Astrocyte of the cerebellum (primary cell): ENCODE measurements at regions not wholly inside any gene's neighbourhood (a gene's known extent, or its start where the extent isn't known, plus 50 kb on each side); places are given as distances from the start of the nearest gene placed in this dataset.

Source experiments
- DNase-seq: peaks from one replicate; pipeline ENCODE4 v3.0.0-alpha.2; 2011; ENCODE audit warnings: low read depth
- H3K4me3 ChIP-seq: 2 replicates; pipeline ENCODE4 v1.5.1; 2011; ENCODE audit warnings: mild to moderate bottlenecking, low read depth, low read length, moderate library complexity
- in situ Hi-C: cut with HindIII; loops from 2 replicates; pipeline ENCODE4 v1.10.0; 2017; ENCODE audit warnings: low sequenced_read_pairs
- TF ChIP-seq, protein P1 (sequence below): IDR thresholded peaks from 2 replicates; pipeline ENCODE4 v1.5.1; 2012; ENCODE audit warnings: low read length, low read depth, moderate library complexity, mild to moderate bottlenecking; ENCODE audit errors: missing control alignments

DNA sequence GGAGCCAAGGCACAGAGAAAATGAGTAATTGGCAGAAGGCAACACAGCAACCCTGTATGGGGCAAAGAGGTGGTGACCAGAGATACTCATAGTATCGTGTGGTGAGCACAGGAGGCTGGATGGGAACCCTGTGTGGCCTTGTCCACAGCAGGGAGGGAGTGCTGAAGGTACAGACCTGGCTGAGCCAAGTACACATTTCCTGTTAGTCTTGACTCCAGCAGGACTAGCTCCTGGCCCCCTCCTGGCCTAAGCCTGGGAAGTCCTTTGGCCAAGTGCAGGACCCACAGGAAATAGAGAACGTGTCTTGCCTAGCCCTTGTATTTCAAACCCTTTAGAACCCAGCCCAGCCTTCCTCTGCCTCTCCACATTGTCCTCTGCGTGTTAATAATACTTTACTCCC, 289.8 kb upstream of the PWP1 start:
- in situ Hi-C loops: no loop called here
- TF ChIP-seq, protein P1, sequence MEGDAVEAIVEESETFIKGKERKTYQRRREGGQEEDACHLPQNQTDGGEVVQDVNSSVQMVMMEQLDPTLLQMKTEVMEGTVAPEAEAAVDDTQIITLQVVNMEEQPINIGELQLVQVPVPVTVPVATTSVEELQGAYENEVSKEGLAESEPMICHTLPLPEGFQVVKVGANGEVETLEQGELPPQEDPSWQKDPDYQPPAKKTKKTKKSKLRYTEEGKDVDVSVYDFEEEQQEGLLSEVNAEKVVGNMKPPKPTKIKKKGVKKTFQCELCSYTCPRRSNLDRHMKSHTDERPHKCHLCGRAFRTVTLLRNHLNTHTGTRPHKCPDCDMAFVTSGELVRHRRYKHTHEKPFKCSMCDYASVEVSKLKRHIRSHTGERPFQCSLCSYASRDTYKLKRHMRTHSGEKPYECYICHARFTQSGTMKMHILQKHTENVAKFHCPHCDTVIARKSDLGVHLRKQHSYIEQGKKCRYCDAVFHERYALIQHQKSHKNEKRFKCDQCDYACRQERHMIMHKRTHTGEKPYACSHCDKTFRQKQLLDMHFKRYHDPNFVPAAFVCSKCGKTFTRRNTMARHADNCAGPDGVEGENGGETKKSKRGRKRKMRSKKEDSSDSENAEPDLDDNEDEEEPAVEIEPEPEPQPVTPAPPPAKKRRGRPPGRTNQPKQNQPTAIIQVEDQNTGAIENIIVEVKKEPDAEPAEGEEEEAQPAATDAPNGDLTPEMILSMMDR: peak; percentile 12
- DNase-seq: no peak
- H3K4me3 ChIP-seq: no peak overlapping the region

DNA sequence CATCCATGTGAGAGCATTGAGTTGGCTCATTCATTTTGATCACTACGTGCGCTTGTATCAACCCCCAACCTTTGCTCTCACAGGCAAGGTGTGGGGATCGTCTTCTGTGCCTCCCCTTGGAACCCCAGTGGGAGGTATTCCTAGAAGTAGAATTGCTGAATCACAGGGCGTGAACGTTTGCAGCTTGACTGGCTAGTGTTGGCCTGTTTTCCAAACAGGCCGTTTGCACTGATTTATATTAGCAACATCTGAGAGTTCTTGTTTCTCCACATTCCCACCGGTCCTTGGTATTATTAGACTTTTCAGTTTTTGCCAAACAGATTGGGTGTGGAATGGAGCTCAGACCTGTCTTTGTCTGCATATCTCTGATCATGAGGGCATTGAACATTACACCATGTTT, 288.6 kb upstream of the PWP1 start:
- no peak overlapping the region for H3K4me3 ChIP-seq
- TF ChIP-seq, protein P1: no peak
- no peak for DNase-seq
- in situ Hi-C loops: no loop called here

DNA sequence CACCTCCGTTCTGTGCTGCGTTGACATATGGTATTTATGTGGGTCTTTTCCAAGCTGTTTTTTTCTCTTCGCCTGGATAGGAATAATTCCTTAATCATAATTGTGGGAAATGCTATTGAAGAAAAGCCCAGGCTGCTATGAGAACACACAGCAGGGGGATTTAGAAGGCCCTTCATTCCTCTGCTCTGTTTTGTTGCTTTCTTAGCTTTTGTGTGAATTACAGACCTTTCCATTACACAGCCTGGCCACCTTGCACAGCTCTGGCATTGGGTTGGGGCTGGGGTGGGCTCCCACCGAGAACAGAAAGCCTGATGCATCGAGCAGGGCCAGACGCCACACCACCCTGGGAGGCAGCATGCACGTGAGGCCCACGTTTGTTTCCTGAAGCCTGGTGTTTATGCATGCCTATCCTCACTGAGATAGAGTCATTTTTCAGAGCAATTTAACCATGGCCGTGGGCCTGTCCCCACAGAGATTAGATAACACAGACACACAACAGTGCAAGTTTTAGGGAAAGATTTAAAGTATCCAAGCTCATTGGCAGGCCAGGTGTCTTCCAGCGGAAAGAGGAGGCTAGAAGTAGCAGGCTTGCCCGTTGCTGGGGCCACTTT, 287.6 kb upstream of the PWP1 start:
- in situ Hi-C loops: no loop called here
- TF ChIP-seq, protein P1: peak; percentile 2
- DNase-seq: peak; percentile 58
- no peak overlapping the region for H3K4me3 ChIP-seq

DNA sequence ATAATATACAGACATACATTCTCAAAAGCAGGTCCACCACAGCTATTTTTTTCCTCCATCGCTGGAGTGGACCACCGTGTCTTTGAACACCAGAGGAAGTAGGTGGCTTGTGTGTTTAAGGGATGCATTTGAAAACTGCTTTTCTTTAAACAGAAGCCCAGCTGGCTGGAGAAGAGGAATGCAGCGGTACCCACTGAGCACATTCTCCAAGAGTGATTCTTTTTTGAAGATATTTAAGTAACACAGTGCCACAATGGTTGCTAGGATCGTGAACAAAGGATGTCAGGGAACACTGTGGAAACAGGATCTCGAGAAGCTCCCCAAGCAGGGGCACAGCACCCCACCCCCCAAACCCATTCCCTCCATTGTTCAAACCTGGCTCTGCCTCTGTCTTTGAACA, 286.6 kb upstream of the PWP1 start:
- no peak overlapping the region for H3K4me3 ChIP-seq
- TF ChIP-seq, protein P1: no peak
- in situ Hi-C loops: no loop called here
- peak; percentile 60 for DNase-seq

DNA sequence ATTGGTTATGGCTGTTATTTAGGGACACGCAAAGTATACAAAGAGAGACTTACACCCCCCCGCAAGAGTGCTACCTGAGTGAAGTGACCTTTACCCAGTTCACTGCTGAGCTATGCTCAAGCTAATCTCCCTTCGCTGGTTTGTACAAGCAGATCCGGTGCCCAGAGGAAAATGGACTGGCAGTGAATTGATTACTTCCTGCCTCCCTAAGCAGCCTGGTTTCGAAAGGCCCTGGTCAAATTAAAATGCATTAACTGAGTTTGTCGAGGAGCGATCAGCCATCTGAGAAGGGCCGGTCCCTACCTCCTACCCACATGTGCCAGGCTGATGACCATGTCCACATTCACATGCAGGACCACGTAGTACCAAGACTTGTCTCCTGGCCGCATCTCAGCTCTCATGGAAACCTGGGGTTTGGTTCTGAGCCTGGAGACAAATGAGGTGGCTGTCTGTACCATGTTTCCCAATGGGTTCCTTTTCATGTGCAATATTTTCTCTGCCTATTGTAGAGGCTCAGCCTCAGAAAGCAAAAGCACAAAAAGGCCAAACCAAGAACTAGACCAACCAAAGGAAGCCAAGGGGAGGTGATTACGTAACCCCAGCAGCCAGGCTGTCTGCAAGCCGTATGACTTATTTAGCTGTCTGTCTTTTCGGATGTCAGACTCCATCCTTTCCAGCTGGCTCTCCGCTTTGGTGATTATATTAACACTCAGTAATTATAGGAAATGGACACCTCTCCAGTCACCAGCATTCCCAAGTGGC, 284.7 kb upstream of the PWP1 start:
- in situ Hi-C loops: no loop called here
- no peak overlapping the region for H3K4me3 ChIP-seq
- TF ChIP-seq, protein P1: no peak
- DNase-seq: peak; percentile 64

DNA sequence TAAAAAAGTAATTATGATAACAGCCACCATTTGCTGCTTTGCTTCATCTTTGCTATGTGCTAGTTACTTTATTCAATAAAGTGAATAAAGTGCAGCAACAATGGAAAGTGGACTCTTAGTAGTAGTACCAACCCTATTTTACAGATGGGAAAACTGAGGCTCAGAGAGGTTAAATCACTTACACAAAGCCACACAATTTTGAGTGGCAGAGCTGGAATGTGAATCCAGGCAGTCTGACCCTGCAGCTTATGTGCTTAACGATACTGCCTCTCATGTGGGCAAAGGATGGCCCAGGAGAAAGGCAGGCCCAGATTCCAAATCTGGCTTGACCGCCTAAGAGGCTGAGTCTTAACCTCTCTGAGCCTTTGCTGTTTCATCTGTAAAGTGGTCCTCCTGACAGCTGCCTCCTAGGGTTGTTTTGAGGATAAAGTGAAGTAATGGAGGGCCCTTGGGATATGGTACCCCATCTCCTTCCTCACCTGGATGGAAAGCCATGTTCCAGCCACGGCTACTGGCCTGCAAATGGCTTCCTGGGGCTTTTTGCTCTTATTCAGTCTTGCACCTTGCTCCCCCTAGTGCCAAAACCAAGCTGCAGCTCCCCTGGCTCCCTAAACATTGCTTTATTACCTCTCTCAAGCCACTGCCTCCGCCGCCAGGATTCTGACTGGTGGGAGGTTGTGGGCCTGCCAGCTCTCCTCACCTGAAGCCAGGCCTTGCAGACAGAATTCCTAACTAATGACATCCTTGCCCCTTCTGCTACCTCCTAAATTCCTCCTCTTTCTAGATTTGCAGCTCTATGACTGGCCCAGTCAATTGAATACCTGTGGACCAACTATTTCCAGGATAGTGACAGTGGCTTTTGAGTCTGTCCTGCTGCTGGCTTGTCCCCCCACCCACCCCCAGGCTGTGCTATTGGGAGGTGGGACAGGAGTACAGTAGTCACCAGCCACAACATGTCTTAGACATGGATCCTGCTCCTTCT, 283.3 kb upstream of the PWP1 start:
- peak; percentile 55 for DNase-seq
- TF ChIP-seq, protein P1: peak; percentile 75
- no peak overlapping the region for H3K4me3 ChIP-seq
- in situ Hi-C loops: no loop called here
